Neural crest cell (in vitro differentiated cells): ENCODE measurements at regions not wholly inside any gene's neighbourhood (a gene's known extent, or its start where the extent isn't known, plus 50 kb on each side); places are given as distances from the start of the nearest gene placed in this dataset.

ENCODE experiments used
- DNase-seq: peaks from one replicate; pipeline ENCODE4 v3.0.0; 2021; ENCODE audit warnings: low read depth, mixed read lengths, low spot score
- H3K27ac Mint-ChIP-seq: one replicate; pipeline ENCODE4 v1.8.0; 2021; ENCODE audit warnings: mild to moderate bottlenecking, mixed read lengths; ENCODE audit not compliant: unreplicated experiment
- H3K27me3 Mint-ChIP-seq: 2 replicates; pipeline ENCODE4 v1.8.0; 2021; ENCODE audit warnings: low read depth, mild to moderate bottlenecking, mixed read lengths
- H3K36me3 Mint-ChIP-seq: 2 replicates; pipeline ENCODE4 v1.8.0; 2021; ENCODE audit warnings: low read depth, mild to moderate bottlenecking, mixed read lengths
- H3K4me1 Mint-ChIP-seq: 2 replicates; pipeline ENCODE4 v1.8.0; 2021; ENCODE audit warnings: mixed read lengths
- H3K4me3 Mint-ChIP-seq: one replicate; pipeline ENCODE4 v1.8.0; 2021; ENCODE audit warnings: mild to moderate bottlenecking, mixed read lengths
- H3K9me3 Mint-ChIP-seq: 2 replicates; pipeline ENCODE4 v1.8.0; 2021; ENCODE audit warnings: mixed read lengths
- TF ChIP-seq, protein P1 (sequence below): fragments of 200-600 bp; sonication (generic); conservative IDR thresholded peaks from 2 replicates; pipeline ENCODE4 v1.5.0; 2021; ENCODE audit warnings: antibody characterized with exemption, mild to moderate bottlenecking

DNA sequence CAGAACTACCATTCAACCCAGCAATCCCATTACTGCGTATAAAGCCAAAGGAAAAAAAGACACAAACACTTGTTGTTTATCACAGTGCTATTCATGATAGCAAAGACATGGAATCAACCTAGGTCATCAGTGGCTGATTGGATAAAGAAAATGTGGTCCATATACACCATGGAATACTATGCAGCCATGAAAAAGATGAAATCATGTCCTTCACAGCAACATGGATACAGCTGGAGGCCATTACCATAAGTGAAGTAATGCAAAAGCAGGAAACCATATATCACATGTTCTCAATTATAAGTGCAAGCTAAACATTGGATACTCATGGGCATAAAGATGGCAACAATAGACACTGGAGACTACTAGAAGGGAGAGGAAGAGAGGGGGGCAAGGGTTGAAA, 299.6 kb downstream of the ADGRG6 start:
- DNase-seq: no peak
- H3K27me3 Mint-ChIP-seq: peaks cover 14% of the 10 kb centered on the region
- no peaks in the 10 kb centered on the region for H3K36me3 Mint-ChIP-seq
- H3K27ac Mint-ChIP-seq: no peak overlapping the region
- TF ChIP-seq, protein P1, sequence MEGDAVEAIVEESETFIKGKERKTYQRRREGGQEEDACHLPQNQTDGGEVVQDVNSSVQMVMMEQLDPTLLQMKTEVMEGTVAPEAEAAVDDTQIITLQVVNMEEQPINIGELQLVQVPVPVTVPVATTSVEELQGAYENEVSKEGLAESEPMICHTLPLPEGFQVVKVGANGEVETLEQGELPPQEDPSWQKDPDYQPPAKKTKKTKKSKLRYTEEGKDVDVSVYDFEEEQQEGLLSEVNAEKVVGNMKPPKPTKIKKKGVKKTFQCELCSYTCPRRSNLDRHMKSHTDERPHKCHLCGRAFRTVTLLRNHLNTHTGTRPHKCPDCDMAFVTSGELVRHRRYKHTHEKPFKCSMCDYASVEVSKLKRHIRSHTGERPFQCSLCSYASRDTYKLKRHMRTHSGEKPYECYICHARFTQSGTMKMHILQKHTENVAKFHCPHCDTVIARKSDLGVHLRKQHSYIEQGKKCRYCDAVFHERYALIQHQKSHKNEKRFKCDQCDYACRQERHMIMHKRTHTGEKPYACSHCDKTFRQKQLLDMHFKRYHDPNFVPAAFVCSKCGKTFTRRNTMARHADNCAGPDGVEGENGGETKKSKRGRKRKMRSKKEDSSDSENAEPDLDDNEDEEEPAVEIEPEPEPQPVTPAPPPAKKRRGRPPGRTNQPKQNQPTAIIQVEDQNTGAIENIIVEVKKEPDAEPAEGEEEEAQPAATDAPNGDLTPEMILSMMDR: no peak
- peaks cover 7% of the 10 kb centered on the region for H3K9me3 Mint-ChIP-seq
- no peaks in the 10 kb centered on the region for H3K4me1 Mint-ChIP-seq
- no peak overlapping the region for H3K4me3 Mint-ChIP-seq

DNA sequence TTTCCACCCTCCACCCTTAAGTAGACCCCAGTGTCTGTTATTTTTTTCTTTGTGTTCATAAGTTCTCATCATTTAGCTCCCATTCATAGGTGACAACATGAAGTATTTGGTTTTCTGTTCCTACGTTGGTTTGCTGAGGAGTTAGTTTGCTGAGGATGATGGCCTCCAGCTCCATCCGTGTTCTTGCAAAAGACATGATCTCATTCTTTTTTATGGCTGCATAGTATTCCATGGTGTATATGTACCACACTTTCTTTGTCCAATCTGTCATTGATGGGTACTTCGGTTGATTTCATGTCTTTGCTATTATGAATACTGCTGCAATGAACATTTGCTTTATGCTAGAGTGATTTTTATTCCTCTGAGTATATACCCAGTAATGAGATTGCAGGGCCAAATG, 301.2 kb downstream of the ADGRG6 start:
- TF ChIP-seq, protein P1: no peak
- H3K4me3 Mint-ChIP-seq: no peak overlapping the region
- H3K9me3 Mint-ChIP-seq: peaks cover 7% of the 10 kb centered on the region

DNA sequence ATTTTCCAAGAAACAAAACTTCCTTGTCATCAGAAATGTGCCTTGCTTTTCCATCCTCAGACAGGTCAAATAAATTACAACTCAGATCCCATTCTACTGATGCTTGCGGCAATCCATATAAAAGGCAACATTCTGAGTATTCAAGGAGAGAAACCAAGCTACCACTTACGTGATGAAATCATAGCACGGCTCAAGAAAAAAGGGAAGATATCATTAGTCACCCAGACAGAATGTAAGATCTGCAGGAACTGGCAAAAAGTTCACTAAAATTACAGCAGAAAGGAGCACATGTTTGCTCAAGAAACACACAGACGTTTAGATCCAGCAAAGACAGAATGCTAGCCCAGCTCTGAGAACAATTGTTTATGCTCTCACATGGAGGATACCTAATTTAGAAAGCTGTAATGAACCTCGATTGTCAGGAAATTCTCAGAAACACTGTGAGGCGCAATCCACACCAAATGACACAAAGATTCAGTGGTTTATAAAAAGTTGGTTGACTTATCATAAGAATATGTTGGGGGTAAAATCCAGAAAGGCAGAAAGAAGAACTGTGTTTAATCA, 304.2 kb downstream of the ADGRG6 start:
- peaks cover 4% of the 10 kb centered on the region for H3K27me3 Mint-ChIP-seq
- no peak for DNase-seq
- H3K4me1 Mint-ChIP-seq: no peaks in the 10 kb centered on the region
- no peak overlapping the region for H3K4me3 Mint-ChIP-seq
- H3K36me3 Mint-ChIP-seq: no peaks in the 10 kb centered on the region
- peaks cover 7% of the 10 kb centered on the region for H3K9me3 Mint-ChIP-seq
- H3K27ac Mint-ChIP-seq: no peak overlapping the region
- TF ChIP-seq, protein P1: no peak

More for the DNA sequence above, 301.2 kb downstream of the ADGRG6 start:
- Mint-ChIP-seq H3K36me3 (no peaks in the 10 kb centered on the region), H3K27me3 (peaks cover 8% of the 10 kb centered on the region), H3K4me1 (no peaks in the 10 kb centered on the region), H3K27ac (no peak overlapping the region)
- no peak for DNase-seq

DNA sequence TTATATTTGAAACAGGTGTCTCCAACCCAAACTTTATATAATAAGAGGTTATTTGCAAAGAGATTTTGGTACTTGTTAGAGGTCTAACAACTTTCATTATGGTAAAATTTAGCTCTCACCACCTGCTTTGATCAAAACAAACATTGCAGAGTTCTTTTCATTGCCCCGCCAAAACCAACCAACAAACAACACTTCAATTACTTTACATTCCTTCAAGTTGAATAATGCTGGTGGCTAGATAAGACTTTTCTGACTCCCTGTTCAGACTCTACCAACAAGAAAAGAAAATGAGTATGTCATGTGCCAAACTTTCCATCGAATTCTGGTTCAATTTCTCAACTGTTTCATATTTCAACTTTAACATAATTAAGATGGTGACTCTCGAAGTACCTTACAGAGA, 311.1 kb downstream of the ADGRG6 start:
- no peaks in the 10 kb centered on the region for H3K4me1 Mint-ChIP-seq
- peaks cover 3% of the 10 kb centered on the region for H3K9me3 Mint-ChIP-seq
- H3K36me3 Mint-ChIP-seq: no peaks in the 10 kb centered on the region
- TF ChIP-seq, protein P1: no peak
- DNase-seq: no peak
- H3K27me3 Mint-ChIP-seq: no peaks in the 10 kb centered on the region
- H3K27ac Mint-ChIP-seq: no peak overlapping the region
- H3K4me3 Mint-ChIP-seq: no peak overlapping the region

DNA sequence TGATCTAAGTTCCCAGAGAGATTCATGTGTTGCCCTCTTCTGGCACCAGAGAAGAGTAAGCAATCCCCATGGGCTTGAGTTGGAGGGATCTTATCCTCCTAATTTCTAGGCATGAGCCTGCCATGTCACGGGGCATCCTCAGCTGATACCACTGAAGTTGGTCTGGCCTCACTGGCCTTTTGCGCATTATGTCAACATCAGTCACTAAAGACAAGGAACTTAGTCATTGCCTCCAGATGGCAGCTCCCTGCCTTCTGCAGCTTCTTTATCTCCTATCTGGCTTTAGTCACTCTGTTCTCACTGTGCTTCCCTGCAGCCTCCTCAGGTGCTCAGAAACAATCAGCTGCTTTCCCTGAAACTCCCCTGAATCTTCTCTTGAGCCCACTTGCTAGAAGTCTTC, 312.2 kb downstream of the ADGRG6 start:
- TF ChIP-seq, protein P1: no peak
- Mint-ChIP-seq H3K27me3 (peaks cover 5% of the 10 kb centered on the region), H3K4me1 (no peaks in the 10 kb centered on the region), H3K36me3 (no peaks in the 10 kb centered on the region), H3K27ac (no peak overlapping the region), H3K9me3 (peaks cover 3% of the 10 kb centered on the region), H3K4me3 (no peak overlapping the region)
- no peak for DNase-seq
